Gastroesophageal sphincter (tissue), 3 donors: ENCODE measurements at regions not wholly inside any gene's neighbourhood (a gene's known extent, or its start where the extent isn't known, plus 50 kb on each side); places are given as distances from the start of the nearest gene placed in this dataset.

Experiments
- EP300 ChIP-seq: sonication (generic); formaldehyde crosslinking; IDR thresholded peaks from one replicate; pipeline ENCODE4 v1.6.1; 2017; ENCODE audit warnings: antibody characterized with exemption, mild to moderate bottlenecking
- POLR2A ChIP-seq, 2 donors: fragments of 450-650 bp; IDR thresholded peaks; one replicate each; pipeline ENCODE4 v1.6.1; 2017; ENCODE audit warnings: antibody characterized with exemption in 2 of 2, mild to moderate bottlenecking in 2 of 2, moderate library complexity in 1 of 2
- POLR2AphosphoS5 ChIP-seq: sonication (generic); formaldehyde crosslinking; IDR thresholded peaks from one replicate; pipeline ENCODE4 v1.6.1; 2017; ENCODE audit warnings: antibody characterized with exemption
- TF ChIP-seq, protein P1 (sequence below), 4 experiments: fragments of 200-600 bp in 2 of 4; fragments of 450-650 bp in 2 of 4; sonication (generic) in 1 of 4; IDR thresholded peaks; one replicate each; pipeline ENCODE4 v1.5.1; 2017 to 2019; ENCODE audit warnings: antibody characterized with exemption in 4 of 4, mild to moderate bottlenecking in 2 of 4, moderate library complexity in 2 of 4

GRCh38 chr12:130016194-130016593 lies 112.4 kb upstream of the TMEM132D start:
- no peak for TF ChIP-seq POLR2A (IDR thresholded peaks at IDR 0.05)
- TF ChIP-seq, protein P1, sequence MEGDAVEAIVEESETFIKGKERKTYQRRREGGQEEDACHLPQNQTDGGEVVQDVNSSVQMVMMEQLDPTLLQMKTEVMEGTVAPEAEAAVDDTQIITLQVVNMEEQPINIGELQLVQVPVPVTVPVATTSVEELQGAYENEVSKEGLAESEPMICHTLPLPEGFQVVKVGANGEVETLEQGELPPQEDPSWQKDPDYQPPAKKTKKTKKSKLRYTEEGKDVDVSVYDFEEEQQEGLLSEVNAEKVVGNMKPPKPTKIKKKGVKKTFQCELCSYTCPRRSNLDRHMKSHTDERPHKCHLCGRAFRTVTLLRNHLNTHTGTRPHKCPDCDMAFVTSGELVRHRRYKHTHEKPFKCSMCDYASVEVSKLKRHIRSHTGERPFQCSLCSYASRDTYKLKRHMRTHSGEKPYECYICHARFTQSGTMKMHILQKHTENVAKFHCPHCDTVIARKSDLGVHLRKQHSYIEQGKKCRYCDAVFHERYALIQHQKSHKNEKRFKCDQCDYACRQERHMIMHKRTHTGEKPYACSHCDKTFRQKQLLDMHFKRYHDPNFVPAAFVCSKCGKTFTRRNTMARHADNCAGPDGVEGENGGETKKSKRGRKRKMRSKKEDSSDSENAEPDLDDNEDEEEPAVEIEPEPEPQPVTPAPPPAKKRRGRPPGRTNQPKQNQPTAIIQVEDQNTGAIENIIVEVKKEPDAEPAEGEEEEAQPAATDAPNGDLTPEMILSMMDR (IDR thresholded peaks at IDR 0.05) = no peak
- TF ChIP-seq EP300 = no peak
- no peak for TF ChIP-seq POLR2AphosphoS5
